GM21381 (cell line): ENCODE measurements at regions not wholly inside any gene's neighbourhood (a gene's known extent, or its start where the extent isn't known, plus 50 kb on each side); places are given as distances from the start of the nearest gene placed in this dataset.

Source experiments
- ATAC-seq: cut with Tn5 transposase; IDR thresholded peaks from one replicate; pipeline ENCODE4 v1.9.1; 2021; ENCODE audit warnings: mild to moderate bottlenecking, moderate library complexity; ENCODE audit not compliant: unreplicated experiment

DNA sequence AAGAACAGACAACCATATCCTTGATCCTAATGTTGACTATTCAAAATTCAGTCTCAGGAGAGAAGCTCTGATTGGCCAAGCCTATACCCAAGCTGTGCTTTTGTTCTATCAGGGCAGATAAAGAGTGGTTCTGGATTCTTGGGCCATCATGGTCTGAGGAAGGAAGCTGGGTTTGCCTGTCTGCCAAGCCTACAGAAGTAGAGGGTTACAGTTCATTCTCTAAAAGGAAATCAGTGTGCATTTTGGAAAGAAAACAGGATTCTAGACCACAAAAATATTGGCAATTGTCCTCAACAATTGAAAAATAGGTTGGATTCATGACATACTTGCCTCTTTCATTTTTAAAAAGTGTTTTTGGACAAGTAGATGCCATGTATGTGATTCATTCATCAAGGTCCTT lies 145.4 kb upstream of the BMP2 start:
- ATAC-seq: no peak

DNA sequence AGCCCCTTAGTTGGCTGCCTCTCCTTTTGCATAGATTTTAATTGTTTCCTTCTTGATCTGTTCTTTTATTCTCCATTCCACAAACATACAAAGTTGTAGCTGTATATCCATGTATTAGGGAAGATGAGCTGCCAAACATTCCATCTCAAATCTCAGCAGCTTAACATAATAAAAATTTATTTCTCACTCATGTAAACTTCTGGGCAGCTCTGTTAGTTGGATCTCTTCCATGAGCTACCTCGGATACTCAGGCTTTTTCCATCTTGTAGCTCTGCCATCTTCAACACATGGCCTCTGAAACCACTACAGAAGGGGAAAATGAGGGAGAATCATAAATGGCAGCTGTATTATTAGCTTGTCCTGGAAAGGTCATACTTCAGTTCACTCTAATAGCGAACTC lies 149.4 kb upstream of the BMP2 start:
- no peak for ATAC-seq

DNA sequence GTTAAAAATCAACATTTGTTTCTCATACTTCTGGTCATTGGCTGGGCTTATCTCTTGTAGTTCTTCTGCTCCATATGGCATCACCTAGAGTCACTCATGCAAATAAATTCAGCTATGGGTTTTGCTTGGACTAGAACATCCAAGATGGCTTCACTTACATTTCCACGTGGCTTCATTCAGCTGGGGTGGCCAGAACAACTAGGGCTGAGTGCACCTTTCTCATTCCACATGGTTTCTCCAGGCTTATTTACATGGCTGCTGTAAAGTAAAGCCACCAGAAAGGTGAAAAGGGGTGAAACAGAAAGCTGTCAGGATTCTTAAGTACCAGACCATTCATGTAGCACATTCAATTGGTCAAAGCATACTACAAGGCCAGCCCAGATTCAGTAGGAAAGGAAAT lies 151.1 kb upstream of the BMP2 start:
- no peak for ATAC-seq

DNA sequence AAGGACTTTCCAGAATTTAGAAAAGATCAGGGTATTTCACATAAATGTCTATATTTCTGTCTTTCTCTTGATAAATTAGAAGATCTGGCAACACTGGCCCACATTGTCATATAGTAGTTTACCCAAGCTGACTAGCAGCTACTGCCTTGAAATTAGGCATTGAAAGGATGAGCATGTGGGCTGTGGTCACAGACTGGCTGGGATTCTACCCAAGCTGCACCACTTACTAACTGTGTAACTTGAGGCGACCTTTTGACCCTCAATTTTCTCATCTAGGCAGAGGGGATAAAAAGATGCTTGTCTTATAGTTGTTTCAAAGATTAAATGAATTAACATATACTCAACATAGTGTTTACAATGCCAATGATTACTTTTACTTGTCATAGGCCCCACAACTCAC lies 152.7 kb upstream of the BMP2 start:
- ATAC-seq: no peak

DNA sequence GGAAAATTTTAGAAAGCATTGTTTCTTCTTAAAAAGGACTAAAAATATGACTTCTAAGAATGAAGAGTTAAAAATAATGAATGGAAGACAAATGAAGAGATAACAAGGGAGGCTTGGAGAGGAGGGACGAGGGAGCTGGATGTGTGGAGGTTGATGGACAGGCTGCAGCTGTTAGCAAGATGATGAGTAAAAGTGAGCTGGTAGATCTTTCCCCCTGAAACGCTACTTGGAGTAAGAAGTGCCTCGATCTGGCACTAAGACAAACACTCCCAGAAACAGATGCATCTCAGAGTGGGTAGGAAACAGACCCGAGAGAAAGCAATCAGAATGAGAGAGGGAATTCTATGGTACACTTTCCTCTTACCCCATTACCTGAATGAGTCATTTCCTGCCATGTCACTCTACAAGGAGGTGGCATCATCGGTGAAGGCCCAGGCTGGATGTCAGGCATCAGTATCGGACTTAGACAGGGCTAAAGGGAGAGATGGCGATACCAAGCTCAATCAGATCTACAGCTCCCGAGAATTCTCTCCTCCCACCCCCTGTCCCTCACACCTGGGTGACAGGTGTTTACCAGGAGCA lies 154.1 kb upstream of the BMP2 start:
- ATAC-seq: peak; percentile 73

DNA sequence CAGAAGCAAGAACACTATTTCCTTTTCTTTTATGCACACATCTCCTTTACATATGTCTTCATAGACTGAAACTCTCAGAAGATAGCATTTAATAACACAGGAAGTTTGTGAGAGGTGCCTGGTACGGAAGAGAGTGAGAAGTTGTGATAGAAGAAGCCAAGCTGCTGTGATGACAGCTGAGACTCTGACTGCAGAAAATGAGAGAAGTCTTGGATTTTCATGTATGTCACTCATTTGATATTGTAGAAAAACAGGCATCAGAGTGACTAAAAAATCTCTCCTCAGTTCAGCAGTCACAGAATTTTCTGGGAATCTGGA lies 154.9 kb upstream of the BMP2 start:
- ATAC-seq: no peak

DNA sequence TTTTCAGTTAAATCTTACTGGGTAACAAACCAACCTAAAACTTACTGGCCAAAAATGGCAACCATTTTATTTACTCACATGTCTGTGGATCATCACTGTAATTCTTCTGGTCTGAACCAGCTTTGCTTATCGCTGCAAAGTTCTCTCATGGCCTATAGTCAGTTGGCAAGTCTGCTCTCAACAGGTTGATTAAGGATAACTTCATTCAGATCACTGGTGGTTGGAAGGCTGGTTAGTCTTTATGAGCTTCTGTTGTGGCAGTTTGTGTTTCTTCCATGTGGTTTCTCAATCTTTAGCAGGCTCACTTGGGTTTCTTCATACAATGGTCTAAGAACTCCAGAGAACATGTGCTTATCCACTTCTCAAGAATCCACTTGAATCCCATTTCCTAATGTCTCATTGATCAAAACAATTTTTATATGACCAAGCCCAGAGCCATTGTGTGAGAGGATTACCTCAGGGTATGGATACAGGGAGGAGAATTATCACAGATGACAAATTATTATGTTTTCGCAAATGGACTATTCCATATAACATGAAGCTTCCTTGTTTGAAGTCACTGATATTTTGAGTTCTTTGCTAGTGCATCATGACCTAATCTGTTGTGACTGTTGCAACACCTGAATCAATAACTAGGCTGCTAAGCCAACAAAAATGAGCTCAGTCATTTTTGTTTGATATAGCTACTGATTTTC lies 155.4 kb upstream of the BMP2 start:
- no peak for ATAC-seq

DNA sequence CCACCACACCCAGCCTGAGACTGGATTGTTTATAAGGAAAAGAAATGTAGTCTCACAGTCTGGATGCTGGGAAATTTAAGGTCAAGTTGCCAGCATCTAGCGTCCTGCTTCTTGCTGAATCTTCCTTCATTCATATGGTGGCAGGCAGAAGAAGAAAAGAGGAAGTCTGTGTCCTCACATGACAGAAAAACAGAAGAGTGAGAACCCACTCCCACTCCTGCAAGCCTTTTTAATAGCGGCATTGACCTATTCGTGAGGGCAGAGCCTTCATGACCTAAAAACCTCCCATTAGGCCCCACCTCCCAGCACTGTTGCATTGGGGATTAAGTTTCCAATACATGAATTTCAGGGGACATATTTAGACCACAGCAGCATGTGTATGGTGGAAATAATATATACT lies 160.8 kb upstream of the BMP2 start:
- no peak for ATAC-seq

DNA sequence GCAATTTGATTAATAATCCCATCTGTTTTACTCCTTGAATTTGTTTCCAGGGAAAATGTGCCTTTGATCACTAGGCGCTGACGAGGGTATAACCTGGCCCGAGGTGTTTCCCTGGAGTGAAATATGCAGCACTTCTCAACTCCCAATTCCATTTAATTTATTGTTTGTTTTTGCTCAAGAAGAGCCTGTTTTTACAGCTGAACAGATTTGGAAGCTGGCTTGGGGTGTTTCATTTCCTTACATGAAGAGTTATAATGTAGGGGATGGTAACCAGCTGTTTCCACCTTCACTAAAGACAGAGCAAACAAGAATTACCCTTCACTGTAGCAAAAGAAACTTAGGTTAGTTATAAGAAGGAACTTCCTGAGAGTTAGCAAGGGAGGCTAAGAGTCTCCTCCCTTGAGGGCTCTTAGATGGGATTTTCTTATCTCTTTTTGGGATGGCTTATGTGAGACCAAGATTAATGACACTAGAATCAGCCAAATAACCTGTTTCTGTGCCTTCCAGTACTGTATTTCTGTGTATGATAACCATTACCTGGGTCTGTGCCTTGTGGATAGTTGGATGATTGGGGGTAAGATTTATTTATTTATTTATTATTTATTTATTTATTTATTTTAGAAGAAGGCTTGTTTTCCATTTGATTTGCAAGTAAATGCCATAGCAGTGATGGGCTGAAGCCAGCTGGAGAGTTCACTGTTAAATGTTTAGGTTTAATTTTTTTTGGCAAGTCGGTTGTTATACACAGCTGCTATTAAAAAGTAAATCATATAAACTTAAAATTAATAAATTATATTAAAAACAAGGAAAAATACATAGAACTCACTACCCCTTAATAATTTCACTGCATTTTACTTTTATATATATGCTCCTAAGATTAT lies 162.2 kb upstream of the BMP2 start:
- ATAC-seq: no peak

DNA sequence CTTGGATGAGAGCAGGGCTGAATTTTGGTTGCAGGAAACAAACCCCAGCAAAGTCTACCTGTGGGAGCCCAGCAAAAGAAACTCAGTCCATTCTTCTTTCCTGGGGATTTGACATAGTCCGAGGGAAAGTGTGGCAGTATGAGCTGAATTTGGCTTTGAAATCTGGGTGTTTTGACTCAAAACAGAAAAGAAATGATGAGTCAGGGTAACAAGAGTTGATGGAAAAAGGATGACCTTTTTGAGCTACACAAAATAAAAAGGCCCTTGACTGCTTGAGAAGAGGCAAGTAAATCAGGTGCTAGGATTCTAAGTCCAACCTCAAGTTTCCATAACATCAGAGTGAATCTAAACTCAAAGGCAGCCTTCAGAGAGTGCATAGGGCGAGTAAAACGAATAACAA lies 163.3 kb upstream of the BMP2 start:
- no peak for ATAC-seq

DNA sequence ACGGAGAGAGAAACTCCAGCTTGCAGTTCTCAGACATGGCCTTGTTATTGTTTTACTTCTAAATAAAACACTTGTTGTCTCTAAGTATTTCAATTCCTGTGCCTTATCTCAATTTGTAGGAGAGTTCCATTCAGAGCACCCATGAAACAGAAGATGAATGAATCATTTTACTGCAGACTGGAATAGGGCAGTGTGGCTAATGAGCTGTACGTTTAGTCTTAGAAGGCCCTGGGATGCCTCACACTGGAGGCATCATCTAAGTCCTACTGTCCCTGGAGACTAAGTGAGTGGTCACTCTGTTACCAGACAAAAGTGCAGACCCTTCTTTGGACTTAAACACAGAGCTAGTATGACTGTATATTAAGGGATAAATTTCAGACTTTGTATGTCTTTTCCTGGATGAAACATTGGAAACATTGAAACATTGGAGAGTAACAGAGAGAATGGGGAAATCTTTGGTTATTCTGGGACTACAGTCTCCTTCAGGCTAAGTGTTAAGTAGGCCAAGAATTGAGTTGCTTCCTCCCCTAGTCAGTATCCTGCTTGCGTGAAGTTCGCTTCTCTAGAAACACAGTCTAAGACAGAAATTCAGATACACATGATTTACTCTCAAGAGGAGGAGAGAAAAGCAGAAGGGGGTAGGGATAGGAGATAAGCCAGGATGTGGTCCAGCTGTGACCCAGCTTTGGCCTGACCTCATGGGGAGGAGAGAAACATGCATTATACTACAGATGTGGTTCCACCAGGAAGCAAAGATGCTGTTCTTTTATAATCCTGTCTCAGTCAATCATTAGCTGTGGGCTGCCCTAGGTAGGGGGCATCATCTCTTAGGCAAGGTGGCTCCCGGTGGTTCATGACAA lies 167.4 kb upstream of the BMP2 start:
- ATAC-seq: no peak

DNA sequence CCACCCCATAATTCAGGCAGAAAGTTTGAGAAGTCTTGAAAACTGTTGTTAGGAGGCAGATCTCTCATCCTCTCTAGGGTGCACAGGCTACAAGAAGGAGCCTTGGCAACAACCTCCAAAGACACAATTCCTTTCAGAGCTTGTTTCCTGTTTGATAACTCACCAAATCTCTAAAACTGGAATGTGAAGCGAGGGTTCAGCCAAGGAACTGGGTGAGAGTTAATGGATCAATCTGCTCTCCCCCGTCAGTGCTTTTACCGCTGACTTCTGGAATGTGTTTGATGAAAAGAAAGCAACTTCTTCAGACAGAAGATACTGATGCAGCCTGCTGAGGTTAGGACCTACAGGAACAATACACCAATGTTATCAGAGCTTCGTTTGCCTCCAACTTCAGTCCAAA lies 171.8 kb upstream of the BMP2 start:
- ATAC-seq: no peak

DNA sequence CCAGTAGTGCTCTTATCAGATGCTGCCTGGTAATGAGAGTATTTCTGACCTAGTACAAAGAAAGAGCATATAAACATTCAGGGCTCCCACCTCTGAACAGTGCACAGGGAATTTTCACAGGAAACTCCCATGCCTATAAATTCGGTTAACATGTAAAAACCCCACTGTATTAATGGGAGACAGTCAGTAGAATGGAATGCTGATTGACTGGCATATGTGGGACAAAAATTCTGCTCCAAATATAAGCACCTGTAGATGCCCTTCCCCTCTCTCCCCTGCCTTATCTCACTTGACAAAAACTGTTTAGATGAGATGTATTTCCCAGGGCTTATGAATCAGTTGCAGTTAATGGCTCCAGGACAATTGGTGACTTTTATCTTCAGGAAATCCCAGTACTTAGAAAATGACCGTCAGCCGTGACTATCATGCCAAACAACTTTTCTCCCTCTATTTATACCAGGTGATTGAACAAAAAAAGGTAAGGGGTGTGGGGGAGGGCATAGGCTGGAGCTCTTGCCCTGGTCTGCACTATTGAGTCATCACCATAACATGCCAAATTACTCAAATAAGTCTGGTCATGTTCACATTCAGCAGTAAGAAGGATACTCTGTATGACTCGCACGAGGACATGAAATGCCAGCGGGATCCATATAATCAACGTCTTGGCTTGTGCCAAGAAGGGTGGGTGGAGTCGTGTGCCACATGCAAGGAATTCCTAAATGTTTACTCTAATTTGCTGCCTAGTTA lies 176.4 kb upstream of the BMP2 start:
- ATAC-seq: no peak

DNA sequence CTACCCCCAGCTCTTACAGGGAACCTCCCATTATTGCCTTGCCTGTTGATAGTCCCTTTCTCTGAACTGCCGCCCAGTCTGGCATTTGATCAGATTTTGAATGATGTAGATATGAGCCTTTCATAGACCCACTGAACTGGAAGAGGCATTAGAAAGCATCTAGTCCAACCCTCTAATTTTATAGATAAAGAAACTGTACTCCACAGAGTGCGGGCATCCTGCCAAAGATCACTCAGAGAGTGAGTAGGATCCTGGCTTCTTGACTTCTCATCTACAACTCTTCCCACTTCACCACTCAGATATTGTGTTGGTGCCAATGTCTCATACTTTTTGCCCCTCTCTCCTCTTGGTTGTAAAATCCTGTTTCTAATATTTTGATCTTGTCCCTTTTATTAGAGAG lies 179.2 kb upstream of the BMP2 start:
- ATAC-seq: no peak

DNA sequence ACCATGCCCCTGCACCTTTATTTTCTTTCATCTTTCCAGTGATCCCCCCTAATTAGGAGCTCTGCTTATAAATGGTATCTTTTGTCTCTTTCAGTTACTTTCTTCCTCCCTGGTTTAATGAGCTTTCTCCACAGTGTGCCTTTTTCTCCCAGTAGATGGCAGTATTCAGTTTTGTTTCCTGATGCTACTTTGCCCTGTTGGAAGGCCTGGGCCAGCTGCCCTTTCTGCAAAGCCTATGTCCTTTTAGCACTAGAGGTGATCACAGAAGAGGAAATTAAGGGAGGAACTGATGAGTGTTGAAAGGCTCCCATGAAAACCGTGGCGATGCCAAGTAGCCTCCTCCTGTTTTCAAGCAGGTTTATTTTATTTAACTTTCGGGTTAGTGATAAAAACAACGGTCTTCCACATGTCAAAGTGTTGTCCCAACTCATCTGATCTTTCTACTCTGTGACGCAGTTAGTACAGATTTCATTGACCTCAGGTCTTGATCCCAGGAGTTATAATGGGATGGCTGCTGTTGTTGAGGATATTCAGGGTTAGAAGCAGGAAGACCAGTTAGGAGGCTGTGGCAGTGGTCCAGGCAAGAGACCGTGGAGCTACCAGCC lies 184.2 kb upstream of the BMP2 start:
- ATAC-seq: peak; percentile 82

DNA sequence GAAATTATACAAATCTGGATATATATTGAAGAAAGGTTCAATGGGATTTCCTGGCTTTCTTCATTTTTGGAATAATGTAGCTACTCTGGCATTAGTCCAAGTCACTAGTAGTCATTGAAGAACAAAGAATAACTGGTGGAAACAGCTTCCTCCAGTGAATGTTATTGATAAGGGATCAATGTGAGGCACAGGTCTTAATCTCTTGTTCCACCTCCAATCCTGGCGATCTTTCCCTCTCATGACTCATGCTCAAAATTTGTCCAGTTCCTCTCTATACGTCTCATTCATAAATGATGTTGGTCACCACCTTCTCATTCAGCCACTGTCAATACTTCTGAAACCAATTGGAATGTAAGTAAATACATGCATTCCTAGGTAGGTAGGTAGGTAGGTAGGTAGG lies 185.0 kb upstream of the BMP2 start:
- no peak for ATAC-seq

DNA sequence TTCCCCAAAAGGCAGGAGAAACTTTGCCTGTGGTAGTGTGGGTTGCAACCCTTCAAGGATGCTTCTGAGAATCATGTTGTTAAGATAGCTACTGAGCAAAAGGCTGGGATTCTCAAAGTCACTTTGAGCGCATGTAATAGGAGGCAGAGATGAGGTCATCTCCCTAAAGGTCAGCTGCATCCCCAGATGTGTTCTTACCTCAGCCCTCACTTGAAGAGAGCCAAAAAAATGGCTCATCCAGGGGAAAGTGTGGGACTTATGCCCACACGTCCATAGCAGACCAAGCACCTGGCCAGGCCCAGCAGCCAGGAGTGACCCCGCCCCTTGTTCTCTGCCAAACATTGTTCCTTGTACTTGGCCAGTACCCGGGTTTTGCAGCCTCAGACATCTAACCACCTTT lies 187.0 kb upstream of the BMP2 start:
- no peak for ATAC-seq

DNA sequence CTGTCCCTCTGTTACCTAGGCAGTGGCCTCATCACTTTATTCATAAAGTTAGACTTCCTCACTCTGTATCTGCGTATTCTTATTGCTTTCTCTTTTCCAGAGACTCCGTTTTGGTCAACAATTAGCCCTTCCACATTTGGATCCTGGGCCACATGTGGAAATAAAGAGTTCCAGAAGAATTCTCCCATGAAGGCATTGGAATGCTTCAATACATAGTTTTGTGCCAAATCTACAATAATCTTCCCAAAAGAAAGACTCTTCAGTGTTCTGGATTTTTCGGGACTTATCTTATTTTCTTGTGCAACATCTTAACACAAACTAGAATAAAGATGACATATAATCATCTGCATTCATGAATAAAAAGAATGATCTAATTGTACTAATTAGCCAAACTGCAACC lies 187.7 kb upstream of the BMP2 start:
- ATAC-seq: no peak

DNA sequence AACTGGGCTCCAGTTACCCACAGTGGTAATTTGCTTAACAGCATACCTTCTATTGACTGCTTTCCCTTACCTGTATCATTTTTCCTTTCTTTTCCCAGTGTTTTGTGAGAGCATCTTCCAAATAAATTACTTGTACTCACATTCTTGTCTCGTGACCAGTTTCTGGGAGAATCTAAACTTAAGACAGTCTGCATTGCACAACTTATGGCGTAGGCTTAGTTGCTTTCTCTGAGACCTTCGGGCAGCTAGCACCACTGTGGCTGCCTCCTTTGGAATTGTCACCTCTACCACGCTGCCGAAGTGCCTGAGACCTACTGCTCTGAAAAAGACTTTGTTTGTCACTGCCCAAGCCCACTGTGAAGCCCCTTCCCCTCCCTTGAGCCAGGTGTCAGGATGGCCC lies 188.1 kb upstream of the BMP2 start:
- ATAC-seq: no peak

DNA sequence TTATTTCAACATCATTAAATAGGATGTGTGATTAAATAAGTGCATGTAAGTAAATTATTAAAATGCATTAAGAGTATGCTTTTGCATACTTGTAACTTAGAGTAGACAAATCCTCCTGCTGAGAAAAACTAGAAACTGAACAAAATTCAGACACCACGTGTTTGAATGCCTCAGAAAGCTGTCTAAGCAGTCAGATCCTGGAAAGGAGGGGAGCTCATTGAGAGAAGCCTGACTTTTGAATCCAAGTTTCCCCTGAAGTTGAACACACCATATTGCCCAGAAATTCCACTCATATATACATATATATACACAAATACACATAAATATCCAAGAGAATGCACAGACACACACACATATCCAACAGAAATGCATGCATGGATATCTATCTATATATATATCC lies 190.0 kb upstream of the BMP2 start:
- no peak for ATAC-seq
